ENCODE measurements at regions not wholly inside any gene's neighbourhood (a gene's known extent, or its start where the extent isn't known, plus 50 kb on each side); places are given as distances from the start of the nearest gene placed in this dataset.

DNA sequence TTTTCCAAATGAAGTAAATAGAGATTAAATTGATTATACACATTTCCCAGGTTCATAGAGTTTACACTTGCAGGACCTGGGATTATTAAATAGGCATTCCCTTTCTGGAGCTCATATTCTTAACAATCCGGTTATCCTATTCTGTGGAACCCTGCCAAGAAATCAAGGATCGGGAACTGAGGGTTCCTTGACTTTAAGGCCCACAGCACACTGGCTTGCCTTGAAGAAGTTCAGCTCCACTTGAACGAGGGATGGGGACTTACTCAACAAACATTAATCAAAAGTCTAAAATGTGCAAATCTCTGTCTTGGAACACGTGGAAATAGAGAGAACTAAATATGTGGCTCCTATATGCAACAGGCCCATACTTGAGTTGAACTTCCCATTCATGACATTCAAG, 142.3 kb upstream of the RGPD4 start:
- Mint-ChIP-seq H3K27me3 (ENCODE audit: low read depth) (no peaks in the 10 kb centered on the region), H3K27ac (no peak overlapping the region), H3K4me3 (no peak overlapping the region), H3K4me1 (peaks cover 26% of the 10 kb centered on the region), H3K9me3 (no peaks in the 10 kb centered on the region), H3K36me3 (no peaks in the 10 kb centered on the region)
- ChIA-PET CTCF (no interaction called here), POLR2A (no interaction called here)
- TF ChIP-seq, protein P1, sequence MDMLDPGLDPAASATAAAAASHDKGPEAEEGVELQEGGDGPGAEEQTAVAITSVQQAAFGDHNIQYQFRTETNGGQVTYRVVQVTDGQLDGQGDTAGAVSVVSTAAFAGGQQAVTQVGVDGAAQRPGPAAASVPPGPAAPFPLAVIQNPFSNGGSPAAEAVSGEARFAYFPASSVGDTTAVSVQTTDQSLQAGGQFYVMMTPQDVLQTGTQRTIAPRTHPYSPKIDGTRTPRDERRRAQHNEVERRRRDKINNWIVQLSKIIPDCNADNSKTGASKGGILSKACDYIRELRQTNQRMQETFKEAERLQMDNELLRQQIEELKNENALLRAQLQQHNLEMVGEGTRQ (CRISPR knock-in tag; IDR thresholded peaks at IDR 0.05) = no peak
- no peak for TF ChIP-seq NFE2L1 (CRISPR knock-in tag; IDR thresholded peaks at IDR 0.05)
- ATAC-seq (no peak), DNase-seq (ENCODE audit: low spot score) (no peak)

DNA sequence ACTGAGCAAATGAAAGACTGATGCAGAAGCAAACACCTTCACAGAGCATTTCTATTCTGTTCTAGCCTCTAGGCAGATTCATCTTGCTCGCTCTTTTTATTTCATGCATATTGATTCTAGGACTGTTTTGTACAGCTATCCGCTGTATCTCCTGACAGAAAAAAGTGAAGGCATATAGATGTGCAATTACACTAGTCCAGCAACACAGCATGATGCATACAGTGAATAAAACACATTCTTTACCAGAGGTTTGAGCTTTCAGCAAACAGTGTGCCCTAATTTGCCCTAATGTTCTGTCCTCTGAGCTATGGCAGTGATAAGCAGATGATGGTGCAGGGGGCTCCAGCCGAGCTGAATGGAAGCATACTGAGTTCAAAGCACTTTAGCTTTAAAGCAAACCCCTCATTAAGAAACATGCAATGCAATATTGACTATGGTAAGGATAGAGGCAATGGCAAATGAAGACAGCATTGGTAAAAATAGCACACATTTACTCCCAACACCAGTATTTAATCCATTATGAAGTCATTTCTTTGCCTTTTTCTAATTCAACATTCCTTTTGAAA, 141.2 kb upstream of the RGPD4 start:
- Mint-ChIP-seq H3K27me3 (ENCODE audit: low read depth) (no peaks in the 10 kb centered on the region), H3K4me1 (peaks cover 26% of the 10 kb centered on the region), H3K4me3 (no peak overlapping the region), H3K9me3 (no peaks in the 10 kb centered on the region), H3K36me3 (no peaks in the 10 kb centered on the region), H3K27ac (no peak overlapping the region)
- POLR2A ChIA-PET = no interaction called here
- TF ChIP-seq NR1H2 (CRISPR knock-in tag; IDR thresholded peaks at IDR 0.05) (no peak), SOX15 (CRISPR knock-in tag; IDR thresholded peaks at IDR 0.05) (no peak), TCF7 (CRISPR knock-in tag; IDR thresholded peaks at IDR 0.05; ENCODE audit: low read depth) (no peak), NR2C2 (CRISPR knock-in tag; IDR thresholded peaks at IDR 0.05) (no peak), ZNF263 (CRISPR knock-in tag; IDR thresholded peaks at IDR 0.05; ENCODE audit: low read depth) (no peak), NFYB (CRISPR knock-in tag; conservative IDR thresholded peaks at IDR 0.05; ENCODE audit: low read depth) (no peak), TEAD1 (CRISPR knock-in tag; IDR thresholded peaks at IDR 0.05) (no peak), SMAD4 (CRISPR knock-in tag; IDR thresholded peaks at IDR 0.05) (no peak), NFE2L1 (CRISPR knock-in tag; IDR thresholded peaks at IDR 0.05) (no peak), NFATC4 (CRISPR knock-in tag; IDR thresholded peaks at IDR 0.05) (no peak), JUN (CRISPR knock-in tag; IDR thresholded peaks at IDR 0.05) (no peak)
- TF ChIP-seq, protein P2, sequence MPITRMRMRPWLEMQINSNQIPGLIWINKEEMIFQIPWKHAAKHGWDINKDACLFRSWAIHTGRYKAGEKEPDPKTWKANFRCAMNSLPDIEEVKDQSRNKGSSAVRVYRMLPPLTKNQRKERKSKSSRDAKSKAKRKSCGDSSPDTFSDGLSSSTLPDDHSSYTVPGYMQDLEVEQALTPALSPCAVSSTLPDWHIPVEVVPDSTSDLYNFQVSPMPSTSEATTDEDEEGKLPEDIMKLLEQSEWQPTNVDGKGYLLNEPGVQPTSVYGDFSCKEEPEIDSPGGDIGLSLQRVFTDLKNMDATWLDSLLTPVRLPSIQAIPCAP (CRISPR knock-in tag; IDR thresholded peaks at IDR 0.05) = no peak
- TF ChIP-seq, protein P3, sequence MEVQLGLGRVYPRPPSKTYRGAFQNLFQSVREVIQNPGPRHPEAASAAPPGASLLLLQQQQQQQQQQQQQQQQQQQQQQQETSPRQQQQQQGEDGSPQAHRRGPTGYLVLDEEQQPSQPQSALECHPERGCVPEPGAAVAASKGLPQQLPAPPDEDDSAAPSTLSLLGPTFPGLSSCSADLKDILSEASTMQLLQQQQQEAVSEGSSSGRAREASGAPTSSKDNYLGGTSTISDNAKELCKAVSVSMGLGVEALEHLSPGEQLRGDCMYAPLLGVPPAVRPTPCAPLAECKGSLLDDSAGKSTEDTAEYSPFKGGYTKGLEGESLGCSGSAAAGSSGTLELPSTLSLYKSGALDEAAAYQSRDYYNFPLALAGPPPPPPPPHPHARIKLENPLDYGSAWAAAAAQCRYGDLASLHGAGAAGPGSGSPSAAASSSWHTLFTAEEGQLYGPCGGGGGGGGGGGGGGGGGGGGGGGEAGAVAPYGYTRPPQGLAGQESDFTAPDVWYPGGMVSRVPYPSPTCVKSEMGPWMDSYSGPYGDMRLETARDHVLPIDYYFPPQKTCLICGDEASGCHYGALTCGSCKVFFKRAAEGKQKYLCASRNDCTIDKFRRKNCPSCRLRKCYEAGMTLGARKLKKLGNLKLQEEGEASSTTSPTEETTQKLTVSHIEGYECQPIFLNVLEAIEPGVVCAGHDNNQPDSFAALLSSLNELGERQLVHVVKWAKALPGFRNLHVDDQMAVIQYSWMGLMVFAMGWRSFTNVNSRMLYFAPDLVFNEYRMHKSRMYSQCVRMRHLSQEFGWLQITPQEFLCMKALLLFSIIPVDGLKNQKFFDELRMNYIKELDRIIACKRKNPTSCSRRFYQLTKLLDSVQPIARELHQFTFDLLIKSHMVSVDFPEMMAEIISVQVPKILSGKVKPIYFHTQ (CRISPR knock-in tag; IDR thresholded peaks at IDR 0.05) = no peak
- TF ChIP-seq, protein P4, sequence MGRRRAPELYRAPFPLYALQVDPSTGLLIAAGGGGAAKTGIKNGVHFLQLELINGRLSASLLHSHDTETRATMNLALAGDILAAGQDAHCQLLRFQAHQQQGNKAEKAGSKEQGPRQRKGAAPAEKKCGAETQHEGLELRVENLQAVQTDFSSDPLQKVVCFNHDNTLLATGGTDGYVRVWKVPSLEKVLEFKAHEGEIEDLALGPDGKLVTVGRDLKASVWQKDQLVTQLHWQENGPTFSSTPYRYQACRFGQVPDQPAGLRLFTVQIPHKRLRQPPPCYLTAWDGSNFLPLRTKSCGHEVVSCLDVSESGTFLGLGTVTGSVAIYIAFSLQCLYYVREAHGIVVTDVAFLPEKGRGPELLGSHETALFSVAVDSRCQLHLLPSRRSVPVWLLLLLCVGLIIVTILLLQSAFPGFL (CRISPR knock-in tag; IDR thresholded peaks at IDR 0.05; ENCODE audit: borderline replicate concordance) = no peak
- TF ChIP-seq, protein P5, sequence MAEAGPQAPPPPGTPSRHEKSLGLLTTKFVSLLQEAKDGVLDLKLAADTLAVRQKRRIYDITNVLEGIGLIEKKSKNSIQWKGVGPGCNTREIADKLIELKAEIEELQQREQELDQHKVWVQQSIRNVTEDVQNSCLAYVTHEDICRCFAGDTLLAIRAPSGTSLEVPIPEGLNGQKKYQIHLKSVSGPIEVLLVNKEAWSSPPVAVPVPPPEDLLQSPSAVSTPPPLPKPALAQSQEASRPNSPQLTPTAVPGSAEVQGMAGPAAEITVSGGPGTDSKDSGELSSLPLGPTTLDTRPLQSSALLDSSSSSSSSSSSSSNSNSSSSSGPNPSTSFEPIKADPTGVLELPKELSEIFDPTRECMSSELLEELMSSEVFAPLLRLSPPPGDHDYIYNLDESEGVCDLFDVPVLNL (CRISPR knock-in tag; IDR thresholded peaks at IDR 0.05; ENCODE audit: borderline replicate concordance, low read depth) = no peak
- DNase-seq (ENCODE audit: low spot score) (no peak), ATAC-seq (no peak)
- CTCF ChIA-PET = no interaction called here

DNA sequence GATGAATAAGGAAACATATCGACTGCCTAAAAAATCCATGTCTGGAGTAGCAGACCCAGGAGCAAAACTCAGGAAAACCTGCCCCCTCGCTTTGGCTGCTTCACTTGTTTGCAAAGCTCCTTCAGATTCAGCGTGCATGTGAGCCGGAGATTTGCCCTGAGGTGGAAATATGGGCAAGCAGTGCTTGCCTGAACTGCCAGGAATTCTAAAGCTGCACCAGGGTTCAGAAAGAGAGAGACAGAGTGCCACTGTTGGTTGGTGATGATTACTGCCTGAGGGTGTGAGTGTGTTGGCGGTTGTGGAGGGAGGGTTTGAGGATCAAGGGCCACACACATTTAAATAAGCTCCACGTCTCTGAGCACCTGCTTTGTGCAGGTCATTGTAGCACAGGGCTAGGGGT, 139.6 kb upstream of the RGPD4 start:
- ChIA-PET POLR2A (no interaction called here), CTCF (interaction anchor here (0.7 to 1.5 kb wide), 2 partner anchors 76 to 172 kb away, joined by 3 to 4 read pairs; no protein-coding TSS in a partner anchor)
- DNase-seq (ENCODE audit: low spot score) = no peak
- peaks cover 20% of the 10 kb centered on the region for H3K4me1 Mint-ChIP-seq
- no peaks in the 10 kb centered on the region; the same call in 1 of the 2 replicates for H3K27me3 Mint-ChIP-seq (ENCODE audit: low read depth)
- no peak overlapping the region for H3K4me3 Mint-ChIP-seq
- no peaks in the 10 kb centered on the region for H3K9me3 Mint-ChIP-seq
- H3K36me3 Mint-ChIP-seq = no peaks in the 10 kb centered on the region
- no peak overlapping the region for H3K27ac Mint-ChIP-seq
- no peak for ATAC-seq
- no peak for TF ChIP-seq MYBL2 (CRISPR knock-in tag; IDR thresholded peaks at IDR 0.05)
- TF ChIP-seq, protein P6, sequence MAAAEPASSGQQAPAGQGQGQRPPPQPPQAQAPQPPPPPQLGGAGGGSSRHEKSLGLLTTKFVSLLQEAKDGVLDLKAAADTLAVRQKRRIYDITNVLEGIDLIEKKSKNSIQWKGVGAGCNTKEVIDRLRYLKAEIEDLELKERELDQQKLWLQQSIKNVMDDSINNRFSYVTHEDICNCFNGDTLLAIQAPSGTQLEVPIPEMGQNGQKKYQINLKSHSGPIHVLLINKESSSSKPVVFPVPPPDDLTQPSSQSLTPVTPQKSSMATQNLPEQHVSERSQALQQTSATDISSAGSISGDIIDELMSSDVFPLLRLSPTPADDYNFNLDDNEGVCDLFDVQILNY (CRISPR knock-in tag; IDR thresholded peaks at IDR 0.05) = no peak
- TF ChIP-seq, protein P1 (CRISPR knock-in tag; IDR thresholded peaks at IDR 0.05) = no peak
- TF ChIP-seq, protein P7, sequence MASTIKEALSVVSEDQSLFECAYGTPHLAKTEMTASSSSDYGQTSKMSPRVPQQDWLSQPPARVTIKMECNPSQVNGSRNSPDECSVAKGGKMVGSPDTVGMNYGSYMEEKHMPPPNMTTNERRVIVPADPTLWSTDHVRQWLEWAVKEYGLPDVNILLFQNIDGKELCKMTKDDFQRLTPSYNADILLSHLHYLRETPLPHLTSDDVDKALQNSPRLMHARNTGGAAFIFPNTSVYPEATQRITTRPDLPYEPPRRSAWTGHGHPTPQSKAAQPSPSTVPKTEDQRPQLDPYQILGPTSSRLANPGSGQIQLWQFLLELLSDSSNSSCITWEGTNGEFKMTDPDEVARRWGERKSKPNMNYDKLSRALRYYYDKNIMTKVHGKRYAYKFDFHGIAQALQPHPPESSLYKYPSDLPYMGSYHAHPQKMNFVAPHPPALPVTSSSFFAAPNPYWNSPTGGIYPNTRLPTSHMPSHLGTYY (CRISPR knock-in tag; IDR thresholded peaks at IDR 0.05) = no peak
- TF ChIP-seq, protein P3 (CRISPR knock-in tag; IDR thresholded peaks at IDR 0.05) = no peak
